ENCODE measurements at regions not wholly inside any gene's neighbourhood (a gene's known extent, or its start where the extent isn't known, plus 50 kb on each side); places are given as distances from the start of the nearest gene placed in this dataset.

DNA sequence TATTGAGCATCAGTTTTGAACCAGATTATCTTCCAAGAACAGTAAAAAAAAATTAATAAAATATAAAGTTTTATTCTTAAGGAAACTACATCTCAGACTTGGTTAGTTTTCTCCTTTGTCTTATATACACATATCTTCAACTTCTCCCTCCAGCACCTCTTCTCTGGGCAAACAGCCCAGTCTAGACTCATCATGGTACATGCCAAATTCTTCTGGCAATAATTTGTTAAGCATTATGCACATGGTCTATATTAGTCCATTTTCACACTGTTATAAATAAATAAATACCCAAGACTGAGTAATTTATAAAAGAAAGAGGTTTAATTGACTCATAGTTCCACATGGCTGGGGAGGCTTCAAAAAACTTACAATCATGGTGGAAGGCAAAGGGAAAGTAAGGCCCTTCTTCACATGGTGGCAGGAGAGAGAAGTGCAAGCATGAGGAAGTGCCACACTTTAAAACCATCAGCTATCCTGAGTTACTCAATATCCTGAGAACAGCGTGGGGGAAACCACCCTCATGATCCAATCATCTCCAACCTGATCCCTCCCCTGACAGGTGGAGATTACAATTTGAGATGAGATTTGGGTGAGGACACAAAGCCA lies 108.7 kb upstream of the RNPC3 start:
- Histone ChIP-seq H3K27ac (ENCODE audit: low read length) (no peak overlapping the region), H3K9me3 (ENCODE audit: insufficient read depth, low read depth, low read length) (no peaks in the 10 kb centered on the region), H3K4me3 (ENCODE audit: low read length) (no peak overlapping the region), H3K27me3 (ENCODE audit: insufficient read depth, low read length) (no peaks in the 10 kb centered on the region), H3K4me1 (ENCODE audit: insufficient read depth, low read length) (no peaks in the 10 kb centered on the region), H3K36me3 (ENCODE audit: insufficient read depth, low read depth, low read length) (no peaks in the 10 kb centered on the region), H3K9ac (ENCODE audit: low read depth, low read length) (no peak overlapping the region)

DNA sequence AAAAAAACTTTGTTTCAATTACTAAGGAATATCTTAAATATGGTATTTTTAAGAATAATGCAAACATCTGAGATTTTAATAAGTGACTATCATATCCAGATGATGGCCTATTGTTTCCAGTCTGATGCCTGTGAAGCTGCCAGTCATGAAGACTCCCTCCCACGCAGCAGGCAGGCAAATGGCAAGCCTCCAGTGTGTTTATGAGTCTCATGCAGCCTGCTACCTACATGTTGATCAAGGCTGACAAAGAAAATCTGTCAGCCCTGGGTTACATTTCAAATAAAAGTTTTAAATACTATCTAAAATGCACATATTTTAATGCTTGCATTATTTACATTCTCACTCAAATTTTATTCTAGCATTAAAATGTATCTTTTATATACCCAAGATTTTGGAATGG lies 137.6 kb upstream of the RNPC3 start:
- H3K4me1 ChIP-seq (ENCODE audit: insufficient read depth, low read length): no peaks in the 10 kb centered on the region

DNA sequence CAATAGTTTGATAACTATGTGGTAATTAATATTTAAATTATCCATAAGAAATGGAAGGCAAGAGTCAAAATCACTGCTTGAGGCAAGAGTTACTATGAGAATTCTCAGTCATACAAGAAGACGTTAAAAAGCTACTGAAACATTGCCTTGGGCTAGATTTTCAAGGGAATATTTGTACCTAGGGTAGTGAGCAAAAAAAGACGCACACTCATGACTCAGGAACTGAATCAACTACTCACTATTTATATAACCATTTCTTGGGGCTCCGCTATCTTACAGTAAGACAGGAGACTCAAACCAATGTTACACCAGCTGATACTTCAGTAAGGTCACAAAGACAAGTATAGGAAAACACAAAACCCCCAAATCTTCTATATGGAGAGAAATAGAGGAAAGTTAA lies 151.5 kb upstream of the RNPC3 start:
- Histone ChIP-seq H3K36me3 (ENCODE audit: insufficient read depth, low read depth, low read length) (no peaks in the 10 kb centered on the region), H3K4me1 (ENCODE audit: insufficient read depth, low read length) (no peaks in the 10 kb centered on the region), H3K9me3 (ENCODE audit: insufficient read depth, low read depth, low read length) (peaks cover 4% of the 10 kb centered on the region; the same call in 1 of the 2 replicates), H3K27me3 (ENCODE audit: insufficient read depth, low read length) (no peaks in the 10 kb centered on the region), H3K4me3 (ENCODE audit: low read length) (no peak overlapping the region), H3K27ac (ENCODE audit: low read length) (no peak overlapping the region), H3K9ac (ENCODE audit: low read depth, low read length) (no peak overlapping the region)

More for the DNA sequence above, 137.6 kb upstream of the RNPC3 start:
- Histone ChIP-seq H3K36me3 (ENCODE audit: insufficient read depth, low read depth, low read length) (no peaks in the 10 kb centered on the region), H3K4me3 (ENCODE audit: low read length) (no peak overlapping the region), H3K27ac (ENCODE audit: low read length) (no peak overlapping the region), H3K27me3 (ENCODE audit: insufficient read depth, low read length) (no peaks in the 10 kb centered on the region), H3K9me3 (ENCODE audit: insufficient read depth, low read depth, low read length) (no peaks in the 10 kb centered on the region), H3K9ac (ENCODE audit: low read depth, low read length) (no peak overlapping the region)

DNA sequence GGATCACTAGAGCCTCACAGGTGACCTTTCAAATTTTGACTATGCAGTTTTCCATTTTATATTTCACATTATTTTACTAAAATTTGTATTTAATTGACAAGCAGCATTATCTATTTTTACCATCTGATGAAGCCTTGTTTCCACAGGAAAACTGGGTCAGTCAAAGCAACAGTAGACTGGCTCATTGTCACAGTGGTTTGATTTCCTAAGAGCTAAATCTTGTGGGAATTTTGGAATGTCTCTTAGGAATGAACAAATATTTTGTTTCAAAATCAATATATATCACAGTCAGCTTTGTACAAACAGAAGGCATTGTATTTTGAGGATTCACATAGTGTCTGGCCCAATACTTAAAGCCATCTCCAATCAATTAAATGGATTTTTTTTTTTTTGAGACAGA lies 152.6 kb upstream of the RNPC3 start:
- no peak overlapping the region for H3K9ac ChIP-seq (ENCODE audit: low read depth, low read length)
- no peaks in the 10 kb centered on the region for H3K4me1 ChIP-seq (ENCODE audit: insufficient read depth, low read length)
- H3K36me3 ChIP-seq (ENCODE audit: insufficient read depth, low read depth, low read length): no peaks in the 10 kb centered on the region
- no peak overlapping the region for H3K27ac ChIP-seq (ENCODE audit: low read length)
- no peak overlapping the region for H3K4me3 ChIP-seq (ENCODE audit: low read length)
- H3K9me3 ChIP-seq (ENCODE audit: insufficient read depth, low read depth, low read length): peaks cover 4% of the 10 kb centered on the region; the same call in 1 of the 2 replicates
- H3K27me3 ChIP-seq (ENCODE audit: insufficient read depth, low read length): no peaks in the 10 kb centered on the region

DNA sequence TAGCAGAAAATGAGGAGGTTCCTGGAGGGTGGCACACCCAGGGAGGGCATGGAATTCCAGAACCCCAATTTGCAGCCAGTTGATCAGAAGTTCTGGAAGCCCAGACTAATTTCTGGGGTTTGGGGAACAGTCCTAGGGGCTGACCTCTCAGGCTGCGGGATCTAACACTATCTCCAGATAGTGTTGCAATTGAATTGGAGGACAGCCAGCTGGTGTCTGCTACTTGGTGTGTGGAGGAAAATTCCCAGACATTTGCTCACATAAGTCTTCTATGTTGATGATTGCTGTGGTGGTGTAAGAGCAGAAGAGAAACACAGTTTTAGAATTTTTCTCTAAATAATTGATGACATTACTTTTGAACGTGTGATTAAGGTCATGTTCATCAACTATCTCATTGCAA lies 154.3 kb upstream of the RNPC3 start:
- no peak overlapping the region for H3K27ac ChIP-seq (ENCODE audit: low read length)
- H3K36me3 ChIP-seq (ENCODE audit: insufficient read depth, low read depth, low read length): no peaks in the 10 kb centered on the region
- no peaks in the 10 kb centered on the region for H3K9me3 ChIP-seq (ENCODE audit: insufficient read depth, low read depth, low read length)
- H3K4me3 ChIP-seq (ENCODE audit: low read length): no peak overlapping the region
- no peaks in the 10 kb centered on the region for H3K27me3 ChIP-seq (ENCODE audit: insufficient read depth, low read length)
- no peaks in the 10 kb centered on the region for H3K4me1 ChIP-seq (ENCODE audit: insufficient read depth, low read length)
- no peak overlapping the region for H3K9ac ChIP-seq (ENCODE audit: low read depth, low read length)

DNA sequence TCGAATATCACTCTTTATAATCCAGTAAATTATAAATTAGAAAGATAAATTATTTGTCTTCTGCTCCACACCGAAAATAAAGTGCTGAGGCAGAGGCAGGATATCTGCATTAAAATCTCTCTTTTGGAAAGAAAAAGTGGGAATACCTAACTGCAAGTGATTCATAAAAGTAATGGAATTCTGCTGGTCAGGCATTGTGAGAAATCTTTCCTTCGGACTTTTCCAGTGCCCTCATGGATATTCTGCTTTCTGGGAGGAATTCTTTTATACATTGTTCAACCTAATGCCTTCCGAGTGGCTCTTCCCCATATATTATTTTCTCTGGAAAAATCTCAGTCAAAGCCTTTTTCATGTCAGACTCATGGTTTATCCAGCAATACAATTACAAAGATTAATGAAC lies 158.3 kb upstream of the RNPC3 start:
- Histone ChIP-seq H3K4me1 (ENCODE audit: insufficient read depth, low read length) (no peaks in the 10 kb centered on the region), H3K36me3 (ENCODE audit: insufficient read depth, low read depth, low read length) (no peaks in the 10 kb centered on the region), H3K27ac (ENCODE audit: low read length) (no peak overlapping the region), H3K9me3 (ENCODE audit: insufficient read depth, low read depth, low read length) (no peaks in the 10 kb centered on the region), H3K27me3 (ENCODE audit: insufficient read depth, low read length) (no peaks in the 10 kb centered on the region), H3K4me3 (ENCODE audit: low read length) (no peak overlapping the region), H3K9ac (ENCODE audit: low read depth, low read length) (no peak overlapping the region)

DNA sequence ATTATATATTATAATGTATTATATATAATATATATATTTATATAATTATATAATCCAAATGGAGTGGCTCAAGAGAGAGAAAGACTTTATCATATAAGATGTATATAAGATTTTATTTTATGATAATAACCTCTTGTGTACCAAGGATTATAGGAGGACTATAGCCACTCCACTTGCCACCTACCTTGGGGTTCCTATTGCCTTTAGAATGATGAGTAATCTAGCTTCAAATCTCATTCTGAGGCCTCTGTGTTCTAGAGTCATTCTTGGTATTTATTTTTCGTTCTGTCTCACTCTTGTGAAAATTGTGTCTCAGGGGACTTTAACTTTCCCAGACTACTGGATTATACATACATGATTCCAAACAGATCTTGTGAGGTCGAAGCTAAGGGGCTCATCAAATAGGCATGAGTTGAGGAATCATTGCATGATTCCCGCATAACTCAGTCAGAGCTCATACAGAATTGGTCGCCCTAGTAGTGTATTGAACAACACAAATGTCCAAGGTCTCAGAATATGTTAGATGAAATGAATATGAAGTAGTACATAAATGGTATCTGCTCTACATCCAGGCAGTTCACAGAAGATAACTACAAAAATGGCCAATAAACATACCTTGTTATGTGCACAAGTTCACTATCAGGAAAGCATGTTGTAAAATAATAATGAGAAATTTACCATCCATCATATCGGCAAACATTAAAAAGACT lies 159.5 kb upstream of the RNPC3 start:
- Histone ChIP-seq H3K9me3 (ENCODE audit: insufficient read depth, low read depth, low read length) (no peaks in the 10 kb centered on the region), H3K4me1 (ENCODE audit: insufficient read depth, low read length) (no peaks in the 10 kb centered on the region), H3K27me3 (ENCODE audit: insufficient read depth, low read length) (no peaks in the 10 kb centered on the region), H3K27ac (ENCODE audit: low read length) (no peak overlapping the region), H3K9ac (ENCODE audit: low read depth, low read length) (no peak overlapping the region), H3K4me3 (ENCODE audit: low read length) (no peak overlapping the region), H3K36me3 (ENCODE audit: insufficient read depth, low read depth, low read length) (no peaks in the 10 kb centered on the region)

DNA sequence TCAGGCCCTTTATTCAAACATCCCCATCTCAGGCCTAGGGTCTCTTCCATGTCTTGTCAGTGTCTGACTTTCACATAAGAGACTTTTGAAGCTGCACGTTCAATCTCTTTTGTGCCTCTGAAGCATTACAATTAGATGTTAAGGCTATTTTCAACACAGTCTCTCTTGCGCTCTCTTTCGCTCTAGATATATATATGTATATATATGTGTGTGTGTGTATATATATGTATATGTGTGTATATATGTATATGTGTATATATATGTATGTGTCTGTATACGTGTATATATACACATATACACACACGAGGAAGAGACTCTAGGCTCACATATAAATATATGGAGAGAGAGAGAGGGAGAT lies 162.5 kb upstream of the RNPC3 start:
- Histone ChIP-seq H3K9me3 (ENCODE audit: insufficient read depth, low read depth, low read length) (no peaks in the 10 kb centered on the region), H3K9ac (ENCODE audit: low read depth, low read length) (no peak overlapping the region), H3K27ac (ENCODE audit: low read length) (no peak overlapping the region), H3K4me1 (ENCODE audit: insufficient read depth, low read length) (no peaks in the 10 kb centered on the region), H3K36me3 (ENCODE audit: insufficient read depth, low read depth, low read length) (no peaks in the 10 kb centered on the region), H3K4me3 (ENCODE audit: low read length) (no peak overlapping the region), H3K27me3 (ENCODE audit: insufficient read depth, low read length) (no peaks in the 10 kb centered on the region)

DNA sequence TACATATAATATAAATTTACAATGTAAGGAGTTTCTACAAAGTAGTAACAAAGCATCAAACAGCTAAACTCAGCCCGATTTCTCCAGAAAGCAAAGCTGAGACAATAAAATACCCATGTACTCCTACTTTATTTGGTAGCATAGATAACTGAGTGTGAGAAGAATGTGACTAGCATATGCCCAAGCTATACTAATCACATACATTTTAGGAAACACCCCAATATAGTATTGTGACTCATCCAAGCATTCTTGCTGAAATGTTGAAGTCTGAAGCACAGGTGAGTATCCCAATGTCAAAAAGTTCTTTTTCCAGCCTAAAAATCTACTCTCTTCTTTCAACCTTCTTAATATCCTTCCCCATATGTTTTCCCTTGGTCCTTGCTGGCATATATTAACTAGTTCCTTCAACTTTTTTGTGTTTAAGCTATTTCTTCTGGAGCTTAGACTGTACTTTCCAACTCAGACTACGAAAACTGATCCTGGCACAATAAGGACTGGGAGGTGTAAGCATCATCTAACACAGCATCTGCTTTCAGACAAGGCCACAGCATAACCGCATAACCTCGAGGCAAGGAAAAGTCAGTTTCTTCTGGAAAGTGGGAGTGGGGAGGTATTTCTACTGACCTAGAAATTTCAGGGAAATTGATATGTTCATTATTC lies 163.0 kb upstream of the RNPC3 start:
- H3K9ac ChIP-seq (ENCODE audit: low read depth, low read length): no peak overlapping the region
- no peaks in the 10 kb centered on the region for H3K36me3 ChIP-seq (ENCODE audit: insufficient read depth, low read depth, low read length)
- no peak overlapping the region for H3K27ac ChIP-seq (ENCODE audit: low read length)
- H3K4me3 ChIP-seq (ENCODE audit: low read length): no peak overlapping the region
- no peaks in the 10 kb centered on the region for H3K9me3 ChIP-seq (ENCODE audit: insufficient read depth, low read depth, low read length)
- H3K27me3 ChIP-seq (ENCODE audit: insufficient read depth, low read length): no peaks in the 10 kb centered on the region
- H3K4me1 ChIP-seq (ENCODE audit: insufficient read depth, low read length): no peaks in the 10 kb centered on the region

DNA sequence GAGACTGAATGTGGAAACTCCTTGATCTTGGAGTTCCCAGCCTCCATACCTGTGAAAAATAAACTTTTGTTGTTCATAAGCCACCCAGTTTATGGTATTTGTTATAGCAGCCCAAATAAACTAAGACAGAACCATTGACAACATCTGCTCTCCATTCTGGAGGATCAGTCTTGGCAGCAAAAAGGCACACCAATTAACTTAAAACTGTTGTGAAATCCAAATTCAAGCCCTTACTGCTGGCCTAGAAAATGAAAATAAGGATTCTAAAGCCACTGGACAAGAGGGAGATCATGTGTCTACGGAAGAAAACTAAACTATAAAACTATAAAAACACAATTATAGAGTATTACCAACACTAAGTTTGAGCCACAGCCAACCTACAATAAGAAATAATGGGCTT lies 172.1 kb upstream of the RNPC3 start:
- Histone ChIP-seq H3K4me1 (ENCODE audit: insufficient read depth, low read length) (no peaks in the 10 kb centered on the region), H3K9me3 (ENCODE audit: insufficient read depth, low read depth, low read length) (no peaks in the 10 kb centered on the region), H3K36me3 (ENCODE audit: insufficient read depth, low read depth, low read length) (no peaks in the 10 kb centered on the region), H3K27ac (ENCODE audit: low read length) (no peak overlapping the region), H3K9ac (ENCODE audit: low read depth, low read length) (no peak overlapping the region), H3K4me3 (ENCODE audit: low read length) (no peak overlapping the region), H3K27me3 (ENCODE audit: insufficient read depth, low read length) (no peaks in the 10 kb centered on the region)

DNA sequence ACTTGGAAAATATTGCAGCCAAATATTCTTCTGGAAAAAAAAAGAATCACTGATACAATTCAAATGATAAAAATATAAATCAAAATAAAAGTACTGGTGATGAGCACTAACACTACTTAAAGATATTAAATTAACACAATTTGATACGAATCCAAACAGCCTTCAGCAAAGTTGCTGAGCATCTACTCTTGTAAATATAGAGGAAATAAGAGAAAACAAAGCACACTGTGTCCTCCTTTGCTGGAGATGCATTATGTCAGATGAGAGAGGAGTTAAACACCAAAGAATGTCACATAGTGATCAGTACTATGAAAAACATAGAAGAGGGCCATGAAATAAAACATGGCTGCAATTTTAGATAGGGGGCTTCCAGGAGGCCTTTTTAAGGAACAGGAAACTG lies 177.4 kb upstream of the RNPC3 start:
- no peak overlapping the region for H3K27ac ChIP-seq (ENCODE audit: low read length)
- H3K9ac ChIP-seq (ENCODE audit: low read depth, low read length): no peak overlapping the region
- H3K4me1 ChIP-seq (ENCODE audit: insufficient read depth, low read length): no peaks in the 10 kb centered on the region
- H3K9me3 ChIP-seq (ENCODE audit: insufficient read depth, low read depth, low read length): no peaks in the 10 kb centered on the region
- H3K36me3 ChIP-seq (ENCODE audit: insufficient read depth, low read depth, low read length): no peaks in the 10 kb centered on the region
- no peaks in the 10 kb centered on the region for H3K27me3 ChIP-seq (ENCODE audit: insufficient read depth, low read length)
- H3K4me3 ChIP-seq (ENCODE audit: low read length): no peak overlapping the region

DNA sequence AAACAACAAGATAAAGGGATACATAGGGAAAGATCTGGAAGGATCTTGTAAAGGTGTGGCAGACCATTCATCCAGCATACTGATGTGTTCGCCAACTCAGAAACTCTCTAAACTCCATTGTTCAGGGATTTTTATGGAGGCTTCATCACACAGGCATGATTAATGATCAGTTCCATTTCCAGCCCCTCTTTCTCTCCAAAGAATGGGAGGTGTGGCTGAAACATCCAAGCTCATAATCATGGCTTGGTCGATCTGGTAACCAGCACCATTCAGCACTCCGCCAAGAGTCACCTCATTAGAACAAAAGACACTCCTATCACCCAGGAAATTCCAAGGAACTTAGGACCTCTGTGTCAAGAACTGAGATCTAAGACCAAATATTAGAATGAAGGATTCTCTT lies 180.6 kb upstream of the RNPC3 start:
- no peak overlapping the region for H3K9ac ChIP-seq (ENCODE audit: low read depth, low read length)
- no peaks in the 10 kb centered on the region for H3K27me3 ChIP-seq (ENCODE audit: insufficient read depth, low read length)
- no peaks in the 10 kb centered on the region for H3K4me1 ChIP-seq (ENCODE audit: insufficient read depth, low read length)
- no peaks in the 10 kb centered on the region for H3K36me3 ChIP-seq (ENCODE audit: insufficient read depth, low read depth, low read length)
- H3K9me3 ChIP-seq (ENCODE audit: insufficient read depth, low read depth, low read length): no peaks in the 10 kb centered on the region
- H3K4me3 ChIP-seq (ENCODE audit: low read length): no peak overlapping the region
- H3K27ac ChIP-seq (ENCODE audit: low read length): no peak overlapping the region

Data from iPS-20b (cell line).